ENCODE measurements at regions not wholly inside any gene's neighbourhood (a gene's known extent, or its start where the extent isn't known, plus 50 kb on each side); places are given as distances from the start of the nearest gene placed in this dataset.
"Not testable (repeated sequence)": the region's sequence is repeated elsewhere in the genome, so short reads cannot be mapped to it uniquely, and the experiment has no call there.

- TF ChIP-seq, protein P1, sequence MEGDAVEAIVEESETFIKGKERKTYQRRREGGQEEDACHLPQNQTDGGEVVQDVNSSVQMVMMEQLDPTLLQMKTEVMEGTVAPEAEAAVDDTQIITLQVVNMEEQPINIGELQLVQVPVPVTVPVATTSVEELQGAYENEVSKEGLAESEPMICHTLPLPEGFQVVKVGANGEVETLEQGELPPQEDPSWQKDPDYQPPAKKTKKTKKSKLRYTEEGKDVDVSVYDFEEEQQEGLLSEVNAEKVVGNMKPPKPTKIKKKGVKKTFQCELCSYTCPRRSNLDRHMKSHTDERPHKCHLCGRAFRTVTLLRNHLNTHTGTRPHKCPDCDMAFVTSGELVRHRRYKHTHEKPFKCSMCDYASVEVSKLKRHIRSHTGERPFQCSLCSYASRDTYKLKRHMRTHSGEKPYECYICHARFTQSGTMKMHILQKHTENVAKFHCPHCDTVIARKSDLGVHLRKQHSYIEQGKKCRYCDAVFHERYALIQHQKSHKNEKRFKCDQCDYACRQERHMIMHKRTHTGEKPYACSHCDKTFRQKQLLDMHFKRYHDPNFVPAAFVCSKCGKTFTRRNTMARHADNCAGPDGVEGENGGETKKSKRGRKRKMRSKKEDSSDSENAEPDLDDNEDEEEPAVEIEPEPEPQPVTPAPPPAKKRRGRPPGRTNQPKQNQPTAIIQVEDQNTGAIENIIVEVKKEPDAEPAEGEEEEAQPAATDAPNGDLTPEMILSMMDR (IDR thresholded peaks at IDR 0.05) = not testable (repeated sequence)
- not testable (repeated sequence) for TF ChIP-seq POLR2A (IDR thresholded peaks at IDR 0.05)
Measured at GRCh38 chr11:25579554-25579953, 752.4 kb upstream of the ANO3 start.
